COLO829 (cell line): ENCODE measurements at regions not wholly inside any gene's neighbourhood (a gene's known extent, or its start where the extent isn't known, plus 50 kb on each side); places are given as distances from the start of the nearest gene placed in this dataset.

Experiments
- DNase-seq: peaks from one replicate; pipeline ENCODE4 v3.0.0; 2012; ENCODE audit warnings: low spot score

- no peak for DNase-seq
Measured at GRCh38 chr16:85162478-85163277, 50.4 kb upstream of the CIBAR2 start.

GRCh38 chr16:85163278-85164112 lies 51.2 kb upstream of the CIBAR2 start:
- DNase-seq = no peak

- no peak for DNase-seq
Measured at GRCh38 chr16:85164431-85164830, 52.2 kb upstream of the CIBAR2 start.

GRCh38 chr16:85164838-85165516 lies 52.7 kb upstream of the CIBAR2 start:
- DNase-seq = no peak

GRCh38 chr16:85165781-85166180 lies 53.5 kb upstream of the CIBAR2 start:
- no peak for DNase-seq

- DNase-seq = no peak
Measured at GRCh38 chr16:85166281-85166680, 54.0 kb upstream of the CIBAR2 start.

- no peak for DNase-seq
Measured at GRCh38 chr16:85166699-85167588, 54.7 kb upstream of the CIBAR2 start.

- no peak for DNase-seq
Measured at GRCh38 chr16:85167589-85168537, 55.6 kb upstream of the CIBAR2 start.

GRCh38 chr16:85168732-85169256 lies 56.5 kb upstream of the CIBAR2 start:
- DNase-seq = no peak

GRCh38 chr16:85169333-85170065 lies 57.2 kb upstream of the CIBAR2 start:
- DNase-seq = no peak

- no peak for DNase-seq
Measured at GRCh38 chr16:85170066-85170491, 57.8 kb upstream of the CIBAR2 start.

GRCh38 chr16:85170590-85171003 lies 58.3 kb upstream of the CIBAR2 start:
- DNase-seq = no peak

- no peak for DNase-seq
Measured at GRCh38 chr16:85171004-85171758, 58.9 kb upstream of the CIBAR2 start.

GRCh38 chr16:85171759-85172454 lies 59.6 kb upstream of the CIBAR2 start:
- DNase-seq = no peak

- no peak for DNase-seq
Measured at GRCh38 chr16:85172455-85173145, 60.3 kb upstream of the CIBAR2 start.

- no peak for DNase-seq
Measured at GRCh38 chr16:85173146-85173980, 61.1 kb upstream of the CIBAR2 start.
